Suprapubic skin (tissue), 4 donors: ENCODE measurements at regions not wholly inside any gene's neighbourhood (a gene's known extent, or its start where the extent isn't known, plus 50 kb on each side); places are given as distances from the start of the nearest gene placed in this dataset.

Experiments
- POLR2A ChIP-seq, 2 donors: fragments of 450-650 bp; IDR thresholded peaks; one replicate each; pipeline ENCODE4 v1.6.1; 2017; ENCODE audit warnings: antibody characterized with exemption in 2 of 2, mild to moderate bottlenecking in 2 of 2, moderate library complexity in 2 of 2
- POLR2AphosphoS5 ChIP-seq, 3 donors: sonication (generic); formaldehyde crosslinking; IDR thresholded peaks; one replicate each; pipeline ENCODE4 v1.6.1; 2017; ENCODE audit warnings: antibody characterized with exemption in 3 of 3
- TF ChIP-seq, protein P1 (sequence below), 2 donors: fragments of 200-600 bp in 1 of 2; fragments of 450-650 bp in 1 of 2; sonication (generic) in 1 of 2; IDR thresholded peaks; one replicate each; pipeline ENCODE4 v1.5.1; 2016 to 2019; ENCODE audit warnings: antibody characterized with exemption in 2 of 2, mild to moderate bottlenecking in 1 of 2, moderate library complexity in 1 of 2

DNA sequence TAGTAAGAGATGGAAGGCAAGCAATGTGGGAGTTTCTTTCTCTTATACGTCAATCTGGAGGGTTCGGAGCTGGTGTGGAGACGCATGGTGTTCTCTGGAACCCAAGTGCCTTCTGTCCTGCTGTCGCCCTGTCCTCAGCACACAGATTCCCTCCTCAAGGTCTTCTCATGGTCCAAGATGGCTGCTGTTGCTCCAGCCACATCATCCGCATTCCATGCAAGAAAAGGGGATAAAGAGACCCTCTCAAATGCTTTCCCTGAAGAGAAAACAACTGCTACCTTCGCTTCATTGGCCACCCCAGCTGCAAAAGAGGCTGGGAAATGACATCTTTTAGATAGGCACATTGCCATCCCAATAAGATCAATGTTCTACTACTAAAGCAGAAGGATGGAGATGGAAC lies 151.2 kb downstream of the ANKRD60 start:
- no peak for TF ChIP-seq POLR2A (IDR thresholded peaks at IDR 0.05)
- TF ChIP-seq, protein P1, sequence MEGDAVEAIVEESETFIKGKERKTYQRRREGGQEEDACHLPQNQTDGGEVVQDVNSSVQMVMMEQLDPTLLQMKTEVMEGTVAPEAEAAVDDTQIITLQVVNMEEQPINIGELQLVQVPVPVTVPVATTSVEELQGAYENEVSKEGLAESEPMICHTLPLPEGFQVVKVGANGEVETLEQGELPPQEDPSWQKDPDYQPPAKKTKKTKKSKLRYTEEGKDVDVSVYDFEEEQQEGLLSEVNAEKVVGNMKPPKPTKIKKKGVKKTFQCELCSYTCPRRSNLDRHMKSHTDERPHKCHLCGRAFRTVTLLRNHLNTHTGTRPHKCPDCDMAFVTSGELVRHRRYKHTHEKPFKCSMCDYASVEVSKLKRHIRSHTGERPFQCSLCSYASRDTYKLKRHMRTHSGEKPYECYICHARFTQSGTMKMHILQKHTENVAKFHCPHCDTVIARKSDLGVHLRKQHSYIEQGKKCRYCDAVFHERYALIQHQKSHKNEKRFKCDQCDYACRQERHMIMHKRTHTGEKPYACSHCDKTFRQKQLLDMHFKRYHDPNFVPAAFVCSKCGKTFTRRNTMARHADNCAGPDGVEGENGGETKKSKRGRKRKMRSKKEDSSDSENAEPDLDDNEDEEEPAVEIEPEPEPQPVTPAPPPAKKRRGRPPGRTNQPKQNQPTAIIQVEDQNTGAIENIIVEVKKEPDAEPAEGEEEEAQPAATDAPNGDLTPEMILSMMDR (IDR thresholded peaks at IDR 0.05): no peak
- TF ChIP-seq POLR2AphosphoS5 (IDR thresholded peaks at IDR 0.05): no peak
